ENCODE measurements at regions not wholly inside any gene's neighbourhood (a gene's known extent, or its start where the extent isn't known, plus 50 kb on each side); places are given as distances from the start of the nearest gene placed in this dataset.

- TF ChIP-seq NANOG (IDR thresholded peaks at IDR 0.05; ENCODE audit: borderline replicate concordance) (no peak), ZNF114 (CRISPR knock-in tag; IDR thresholded peaks at IDR 0.05) (no peak), STAT1 (IDR thresholded peaks at IDR 0.05; ENCODE audit: unreplicated experiment) (no peak), ZNF462 (CRISPR knock-in tag; IDR thresholded peaks at IDR 0.05) (no peak), ZNF331 (CRISPR knock-in tag; IDR thresholded peaks at IDR 0.05; ENCODE audit: low read depth) (no peak), ETS1 (IDR thresholded peaks at IDR 0.05) (no peak), EZH2 (IDR thresholded peaks at IDR 0.05; ENCODE audit: low read depth, unreplicated experiment) (no peak), EZH2phosphoT487 (IDR thresholded peaks at IDR 0.05; ENCODE audit: unreplicated experiment) (no peak)
- no peaks in the 10 kb centered on the region for H3K9me3 Mint-ChIP-seq
- H3K36me3 Mint-ChIP-seq (ENCODE audit: low read depth): no peaks in the 10 kb centered on the region
- no peak overlapping the region for H3K4me3 Mint-ChIP-seq
- ATAC-seq (no peak; the same call in 2 of the 3 replicates), DNase-seq (ENCODE audit: low spot score) (no peak)
- Histone ChIP-seq H3K36me3 (ENCODE audit: insufficient read depth) (no peaks in the 10 kb centered on the region), H3K27me3 (ENCODE audit: insufficient read depth) (no peaks in the 10 kb centered on the region), H2AFZ (no peak overlapping the region), H3F3A (replicated peaks; ENCODE audit: low read depth) (no peaks in the 10 kb centered on the region), H3K79me2 (replicated peaks; ENCODE audit: insufficient read depth) (no peaks in the 10 kb centered on the region), H3K4me3 (no peak overlapping the region), H4K20me1 (replicated peaks; ENCODE audit: insufficient read depth) (no peaks in the 10 kb centered on the region), H3K4me2 (no peak overlapping the region), H3K4me1 (ENCODE audit: insufficient read depth) (peaks cover 6% of the 10 kb centered on the region), H3K27ac (ENCODE audit: low read depth) (no peak overlapping the region), H3K9me2 (ENCODE audit: insufficient read depth) (peaks cover 7% of the 10 kb centered on the region)
- H3K4me1 Mint-ChIP-seq: peaks cover 12% of the 10 kb centered on the region; the same call in 2 of the 3 replicates
- peaks cover 5% of the 10 kb centered on the region for H3K27me3 Mint-ChIP-seq (ENCODE audit: insufficient read depth, low read depth, poor library complexity)
- no peak overlapping the region for H3K27ac Mint-ChIP-seq
Observed at GRCh38 chr6:109902870-109903269, 75.2 kb upstream of the GPR6 start.

All from GM23338 (cell line).